Hindlimb muscle (tissue), 1 donor: ENCODE measurements at regions not wholly inside any gene's neighbourhood (a gene's known extent, or its start where the extent isn't known, plus 50 kb on each side); places are given as distances from the start of the nearest gene placed in this dataset.
"Not testable (repeated sequence)": the region's sequence is repeated elsewhere in the genome, so short reads cannot be mapped to it uniquely, and the experiment has no call there.

Experiments
- DNase-seq: peaks from one replicate; pipeline ENCODE4 v3.0.0-alpha.2; 2013

DNA sequence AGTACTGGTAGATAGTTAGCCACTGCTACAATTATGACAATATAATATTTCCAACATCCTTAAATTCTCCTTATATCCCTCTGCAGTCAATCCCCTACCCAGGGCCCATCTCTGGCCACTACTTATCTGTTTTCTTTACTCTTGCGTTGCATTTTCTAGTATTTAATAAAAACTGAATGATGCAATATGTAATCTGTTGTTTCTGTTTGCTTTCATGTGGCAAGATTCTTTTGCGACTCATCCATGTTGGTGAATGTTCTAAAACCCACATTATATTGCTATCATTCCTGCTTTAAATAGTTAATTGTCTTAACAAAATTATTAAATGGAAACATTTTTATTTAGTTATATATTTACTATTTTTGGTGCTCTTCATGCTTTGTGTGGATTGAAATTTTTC is 338.5 kb downstream of the MDFIC start:
- no peak for DNase-seq

DNA sequence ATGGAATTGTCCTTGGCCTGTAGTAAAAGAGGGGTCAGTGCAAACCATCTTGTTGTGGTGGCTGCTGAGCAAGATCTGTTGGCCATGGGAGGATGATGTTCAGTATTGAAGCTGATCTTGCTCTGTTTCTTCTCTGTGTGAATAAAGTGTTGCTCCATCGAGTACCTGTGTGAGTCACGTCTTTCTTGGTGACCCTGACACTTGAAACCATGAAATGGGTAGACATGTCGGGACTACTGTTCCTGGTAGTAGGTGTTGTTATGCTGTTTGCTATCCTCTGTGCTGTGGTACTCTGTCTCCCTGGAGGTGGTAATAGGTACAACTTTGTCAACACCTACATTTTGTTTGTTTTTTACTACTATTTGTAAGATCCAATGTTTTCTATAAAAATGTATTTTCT is 330.6 kb downstream of the MDFIC start:
- DNase-seq, result no peak

DNA sequence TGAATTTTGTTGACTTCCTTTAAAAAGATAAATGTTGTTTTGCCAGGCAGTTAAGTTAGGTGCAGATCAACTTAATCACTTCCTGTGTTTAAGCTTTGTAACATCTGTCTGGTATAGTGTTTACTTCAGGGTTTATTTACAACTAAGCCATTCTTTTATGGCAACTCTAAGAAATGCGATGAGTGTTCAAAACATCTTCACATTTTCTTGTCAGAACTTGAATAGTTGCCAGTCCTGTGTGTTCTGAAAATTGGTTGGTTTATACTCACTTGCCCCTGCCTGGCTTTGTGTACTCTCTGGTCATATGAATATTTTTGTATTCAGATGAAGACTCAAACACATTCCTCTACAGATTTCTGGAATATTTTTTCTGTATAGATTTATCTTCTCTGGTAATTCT is 327.2 kb downstream of the MDFIC start:
- no peak for DNase-seq

DNA sequence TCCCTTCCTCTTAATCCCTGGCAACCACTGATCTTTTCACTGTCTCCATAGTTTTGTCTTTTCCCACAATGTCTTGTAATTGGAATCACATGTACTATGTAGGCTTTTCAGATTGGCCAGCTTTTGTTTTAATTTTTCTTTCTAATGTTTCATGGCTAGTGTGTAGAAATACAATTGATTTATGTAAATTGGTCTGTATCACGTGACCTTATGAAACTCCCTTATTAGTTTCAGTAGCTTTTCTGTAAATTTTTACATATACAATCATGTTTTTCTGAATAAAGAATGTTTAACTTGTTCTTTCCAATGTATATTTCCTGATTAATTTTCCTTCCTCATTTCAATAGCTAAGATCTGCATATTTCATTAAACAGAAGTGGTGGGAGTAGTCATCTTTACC is 319.3 kb downstream of the MDFIC start:
- no peak for DNase-seq

- no peak for DNase-seq
These were observed 318.3 kb downstream of the MDFIC start for GRCh38 chr7:115240242-115240641.

- no peak for DNase-seq
These were observed 313.2 kb downstream of the MDFIC start for GRCh38 chr7:115235075-115235474.

DNA sequence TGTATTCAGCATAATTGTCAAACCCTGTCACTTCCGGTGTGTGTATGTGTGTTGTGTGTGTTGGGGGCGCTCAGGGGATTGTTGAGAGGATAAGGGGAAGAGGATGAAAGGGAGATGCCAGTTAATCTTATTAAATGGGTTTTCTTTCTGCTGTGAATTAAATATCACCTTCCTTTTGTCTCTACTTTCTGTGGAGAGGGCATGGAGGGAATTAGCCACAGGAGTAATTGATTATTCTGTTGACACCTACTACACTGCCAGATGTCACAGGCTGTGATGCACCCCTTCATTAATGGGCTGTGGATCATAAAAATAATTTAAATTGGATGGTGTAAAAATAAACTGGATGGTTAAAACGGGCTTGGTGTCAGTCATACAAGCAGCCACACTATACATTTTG is 311.9 kb downstream of the MDFIC start:
- DNase-seq, result no peak

DNA sequence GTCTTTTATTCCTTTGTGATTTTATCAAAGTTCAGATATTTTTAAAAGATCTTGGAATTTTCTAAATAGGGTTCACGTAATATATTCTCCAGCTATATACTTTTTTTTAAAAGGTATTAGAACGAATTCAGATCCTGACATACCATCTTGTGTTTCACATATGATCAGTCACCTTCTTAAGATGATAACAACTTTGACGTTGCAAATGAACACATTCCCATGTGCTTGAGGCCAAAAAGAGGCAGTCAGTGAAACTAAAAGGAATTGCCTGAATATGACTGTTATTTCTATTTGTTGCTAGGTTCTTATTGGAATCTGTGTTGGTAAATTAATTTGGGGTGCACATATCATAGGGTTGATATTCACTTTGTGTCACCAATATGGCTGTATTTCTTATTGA is 310.1 kb downstream of the MDFIC start:
- no peak for DNase-seq

- DNase-seq, result peak; percentile 11
These were observed 309.1 kb downstream of the MDFIC start for GRCh38 chr7:115230882-115231571.

GRCh38 chr7:115229401-115230105 is 307.7 kb downstream of the MDFIC start:
- DNase-seq, result no peak

DNA sequence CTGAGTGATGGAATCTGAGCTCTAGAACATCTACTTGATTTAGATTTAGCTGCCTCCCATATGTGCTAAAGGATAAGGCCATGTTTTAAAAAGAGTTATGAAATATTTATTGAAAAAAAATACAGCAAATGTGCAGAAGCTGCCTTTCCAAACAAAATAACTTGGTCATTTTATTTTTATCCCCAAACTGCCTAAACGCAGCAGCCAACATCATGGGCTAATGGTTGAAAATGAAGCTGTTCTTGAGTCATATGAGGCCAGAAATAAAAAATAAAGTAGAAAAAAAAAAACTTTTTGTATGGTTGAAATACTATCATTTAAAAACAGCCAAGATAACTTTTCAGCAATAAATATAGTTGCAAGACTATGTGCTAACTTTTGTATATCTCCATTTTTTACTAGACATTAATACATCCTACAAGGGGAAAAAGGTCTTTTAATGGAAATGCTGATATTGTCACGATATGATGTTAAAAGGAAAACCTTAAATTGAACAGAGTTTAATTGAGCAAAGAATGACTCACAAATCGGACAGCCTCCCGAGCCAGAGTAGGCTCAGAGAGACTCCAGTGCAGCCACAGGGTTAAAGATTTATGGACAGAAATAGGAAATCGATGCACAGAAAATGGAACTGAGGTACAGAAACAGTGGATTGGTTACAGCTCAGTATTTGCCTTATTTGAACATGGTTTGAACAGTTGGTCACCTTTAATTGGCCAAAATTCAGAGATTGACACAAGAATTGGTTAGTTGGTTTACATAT is 305.8 kb downstream of the MDFIC start:
- no peak for DNase-seq

DNA sequence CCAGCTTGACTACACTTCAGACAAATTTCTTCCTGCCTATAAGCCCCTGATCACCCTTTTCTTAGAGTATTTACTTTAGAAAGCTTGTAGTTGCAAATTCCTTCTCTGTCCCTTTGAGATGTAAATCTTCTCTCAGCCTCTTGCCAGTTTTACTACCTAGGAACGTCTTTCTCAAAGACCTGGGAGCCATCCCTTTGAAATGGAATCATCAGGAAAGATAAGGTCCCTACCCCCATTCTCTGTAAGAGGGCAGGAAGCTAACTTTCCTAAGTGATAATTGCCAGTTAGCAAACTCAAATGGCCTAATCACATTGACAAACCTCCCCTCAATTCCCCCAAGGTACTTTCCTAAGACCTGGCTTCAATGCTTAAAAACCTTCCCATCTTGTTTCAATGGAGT is 304.5 kb downstream of the MDFIC start:
- DNase-seq, result no peak

GRCh38 chr7:115224922-115225321 is 303.0 kb downstream of the MDFIC start:
- DNase-seq, result no peak

DNA sequence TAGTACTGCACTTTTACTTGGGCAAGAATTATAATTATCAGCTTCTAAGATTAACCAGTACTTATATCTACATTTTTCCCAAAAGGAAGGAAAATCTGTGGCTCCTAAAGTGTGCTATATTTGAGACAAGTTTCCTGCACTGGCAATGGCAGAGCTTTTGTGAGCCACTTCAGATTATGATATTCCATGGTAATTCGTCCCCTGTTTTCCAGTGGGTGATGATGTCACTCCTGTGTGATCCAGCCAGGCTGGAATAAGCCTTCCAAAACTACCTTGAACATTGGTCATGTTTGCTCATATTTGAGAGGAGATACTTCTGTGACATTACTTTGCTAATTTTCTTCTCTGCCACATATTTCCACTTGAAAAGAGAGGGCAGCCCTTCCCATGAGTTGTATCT is 302.1 kb downstream of the MDFIC start:
- DNase-seq, result no peak

- no peak for DNase-seq
These were observed 299.6 kb downstream of the MDFIC start for GRCh38 chr7:115221456-115221855.

- no peak for DNase-seq
These were observed 296.2 kb downstream of the MDFIC start for GRCh38 chr7:115218076-115218475.

DNA sequence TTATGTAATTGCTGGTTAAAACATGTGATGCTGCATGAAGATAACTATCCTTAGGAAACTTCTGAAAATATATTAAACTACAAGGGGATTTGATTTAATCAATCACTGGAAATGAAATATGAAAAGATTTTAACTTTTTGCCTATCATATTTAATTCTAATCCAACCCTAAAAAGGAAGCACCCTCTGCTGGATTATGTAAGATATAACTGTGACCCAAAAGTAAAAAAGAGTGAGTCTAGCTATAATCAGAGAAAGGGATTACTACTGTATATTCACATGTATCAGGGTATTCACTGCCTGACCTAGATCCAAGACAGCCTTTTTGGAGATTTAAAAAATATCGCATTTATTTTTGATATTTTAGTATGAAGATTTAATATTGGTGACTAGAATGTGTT is 295.5 kb downstream of the MDFIC start:
- no peak for DNase-seq

DNA sequence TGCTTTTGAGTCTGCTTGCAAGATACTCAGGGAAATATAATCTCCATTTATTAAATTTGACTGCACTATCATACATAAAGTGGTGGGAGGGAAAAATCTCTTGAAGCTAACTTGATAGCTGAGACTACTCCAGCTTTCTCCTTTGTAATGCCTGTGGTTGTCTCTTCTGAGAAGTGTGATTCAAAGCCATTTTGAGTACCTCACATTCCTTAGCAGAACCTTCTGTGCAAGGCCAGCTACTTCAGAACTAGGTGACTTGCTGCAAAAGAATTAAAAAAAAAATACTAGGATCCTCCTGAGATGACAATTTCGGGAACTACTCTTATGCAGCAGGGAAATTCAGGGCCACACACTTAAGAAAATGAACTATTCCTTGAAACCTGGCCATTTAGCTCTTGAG is 294.8 kb downstream of the MDFIC start:
- no peak for DNase-seq

- DNase-seq, result no peak
These were observed 289.3 kb downstream of the MDFIC start for GRCh38 chr7:115211171-115211570.

GRCh38 chr7:115210552-115210951 is 288.7 kb downstream of the MDFIC start:
- DNase-seq, result no peak

- no peak for DNase-seq
These were observed 287.0 kb downstream of the MDFIC start for GRCh38 chr7:115208710-115209560.

DNA sequence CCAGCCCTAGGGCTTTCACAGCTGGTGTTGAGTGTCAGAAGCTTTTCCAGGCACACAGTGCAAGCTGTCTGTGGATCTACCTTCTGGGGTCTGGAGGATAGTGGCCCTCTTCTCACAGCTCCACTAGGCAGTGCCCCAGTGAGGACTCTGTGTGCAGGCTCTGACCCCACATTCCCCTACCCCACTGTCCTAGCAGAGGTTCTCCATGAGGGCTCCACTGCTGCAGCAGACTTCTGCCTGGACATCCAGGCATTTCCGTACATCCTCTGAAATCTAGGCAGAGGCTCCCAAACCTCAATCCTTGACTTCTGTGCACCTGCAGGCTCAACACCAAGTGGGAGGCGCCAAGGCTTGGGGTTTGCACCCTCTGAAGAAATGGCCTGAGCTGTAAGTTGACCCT is 284.5 kb downstream of the MDFIC start:
- not testable (repeated sequence) for DNase-seq

GRCh38 chr7:115198143-115198542 is 276.2 kb downstream of the MDFIC start:
- DNase-seq, result no peak
